HG03135 (cell line): ENCODE measurements at regions not wholly inside any gene's neighbourhood (a gene's known extent, or its start where the extent isn't known, plus 50 kb on each side); places are given as distances from the start of the nearest gene placed in this dataset.
"Not testable (repeated sequence)": the region's sequence is repeated elsewhere in the genome, so short reads cannot be mapped to it uniquely, and the experiment has no call there.

Experiments used
- ATAC-seq: cut with Tn5 transposase; IDR thresholded peaks from one replicate; pipeline ENCODE4 v1.9.1; 2021; ENCODE audit warnings: mild to moderate bottlenecking, moderate library complexity; ENCODE audit not compliant: unreplicated experiment

- no peak for ATAC-seq
These were observed 881.8 kb downstream of the FSCB start for GRCh38 chr14:43625294-43625693.

GRCh38 chr14:43621282-43621681, 885.8 kb downstream of the FSCB start:
- ATAC-seq, result no peak

- ATAC-seq, result no peak
These were observed 911.8 kb downstream of the FSCB start for GRCh38 chr14:43595096-43595772.

GRCh38 chr14:43591776-43592175, 915.3 kb downstream of the FSCB start:
- no peak for ATAC-seq

- ATAC-seq, result no peak
These were observed 919.9 kb downstream of the FSCB start for GRCh38 chr14:43587183-43587582.

GRCh38 chr14:43579671-43580070, 927.4 kb downstream of the FSCB start:
- ATAC-seq, result no peak

GRCh38 chr14:43568022-43568421, 939.1 kb downstream of the FSCB start:
- no peak for ATAC-seq

- no peak for ATAC-seq
These were observed 958.7 kb downstream of the FSCB start for GRCh38 chr14:43548368-43548767.

GRCh38 chr14:43547596-43547995, 959.5 kb downstream of the FSCB start:
- not testable (repeated sequence) for ATAC-seq

- no peak for ATAC-seq
These were observed 965.7 kb downstream of the FSCB start for GRCh38 chr14:43541356-43541755.

- no peak for ATAC-seq
These were observed 966.1 kb downstream of the FSCB start for GRCh38 chr14:43540948-43541347.

GRCh38 chr14:43539210-43539609, 967.9 kb downstream of the FSCB start:
- ATAC-seq, result no peak

- no peak for ATAC-seq
These were observed 971.7 kb downstream of the FSCB start for GRCh38 chr14:43535231-43535838.

- no peak for ATAC-seq
These were observed 974.2 kb downstream of the FSCB start for GRCh38 chr14:43532825-43533416.

GRCh38 chr14:43528321-43528720, 978.8 kb downstream of the FSCB start:
- no peak for ATAC-seq

GRCh38 chr14:43525658-43526057, 981.4 kb downstream of the FSCB start:
- no peak for ATAC-seq

- ATAC-seq, result no peak
These were observed 984.2 kb downstream of the FSCB start for GRCh38 chr14:43522901-43523300.

GRCh38 chr14:43522191-43522590, 984.9 kb downstream of the FSCB start:
- no peak for ATAC-seq

- no peak for ATAC-seq
These were observed 1003.6 kb downstream of the FSCB start for GRCh38 chr14:43503508-43503907.

GRCh38 chr14:43492359-43492758, 1014.7 kb downstream of the FSCB start:
- not testable (repeated sequence) for ATAC-seq

GRCh38 chr14:43483415-43483814, 1023.7 kb downstream of the FSCB start:
- ATAC-seq, result no peak

GRCh38 chr14:43481864-43482263, 1025.2 kb downstream of the FSCB start:
- no peak for ATAC-seq
